Psoas muscle (tissue), 7 donors: ENCODE measurements at regions not wholly inside any gene's neighbourhood (a gene's known extent, or its start where the extent isn't known, plus 50 kb on each side); places are given as distances from the start of the nearest gene placed in this dataset.
"Not testable (repeated sequence)": the region's sequence is repeated elsewhere in the genome, so short reads cannot be mapped to it uniquely, and the experiment has no call there.

ENCODE experiments used
- ATAC-seq, 4 donors: fragments of 200-7000 bp; cut with Tn5 transposase; one replicate each; pipeline ENCODE4 v1.9.1; 2020; ENCODE audit warnings: moderate library complexity in 3 of 4, mild to moderate bottlenecking in 2 of 4
- DNase-seq, 2 donors: peaks; one replicate each; pipeline ENCODE4 v3.0.0-alpha.2; 2020
- H3K27ac ChIP-seq: fragments of 200-600 bp; one replicate; pipeline ENCODE4 v1.8.0; 2022
- H3K27me3 ChIP-seq, 3 donors: fragments of 200-600 bp in 1 of 3; one replicate each; pipeline versions ENCODE4 v1.6.1 to v1.8.0; 2013 to 2022; ENCODE audit warnings: low read length in 2 of 3, mild to moderate bottlenecking in 2 of 3, moderate library complexity in 1 of 3; ENCODE audit not compliant: insufficient read depth in 3 of 3
- H3K36me3 ChIP-seq, 2 donors: fragments of 200-600 bp in 1 of 2; one replicate each; pipeline versions ENCODE4 v1.6.1 to v1.8.0; 2013 to 2022; ENCODE audit warnings: low read depth in 1 of 2, mild to moderate bottlenecking in 1 of 2, moderate library complexity in 1 of 2; ENCODE audit not compliant: insufficient read depth in 1 of 2
- H3K4me1 ChIP-seq: fragments of 200-600 bp; one replicate; pipeline ENCODE4 v1.8.0; 2022
- H3K4me3 ChIP-seq: fragments of 200-600 bp; one replicate; pipeline ENCODE4 v1.8.0; 2022; ENCODE audit warnings: mild to moderate bottlenecking
- H3K9me3 ChIP-seq: fragments of 200-600 bp; one replicate; pipeline ENCODE4 v1.8.0; 2022
- CTCF ChIP-seq: fragments of 200-600 bp; IDR thresholded peaks from one replicate; pipeline ENCODE4 v1.8.0; 2022; ENCODE audit warnings: antibody characterized with exemption
- WGBS, 3 donors: extraction: QIAGEN DNeasy Blood & Tissue Kit; methylation state at CpG; one replicate each; pipeline versions ENCODE4 v1.1.6 to v1.1.7; 2013; 5-methylcytosine and 5-hydroxymethylcytosine counted together
- intact Hi-C, 2 donors: fragments of 100-400 bp; cut with DNase I; formaldehyde crosslinking; loops; one replicate each; pipeline versions ENCODE4 v1.11.0 to v1.14.2; 2022
- donor health status: healthy with polysubstance abuse.
- donor health status: DM: no; HTN: no; CAD: no; lungs with moderate emphysema.
- donor health status: Bipolar disorder and iron deficiency.
- donor health status: healthy.
- donor health status: DM: yes; HTN: yes; CAD: no.
- donor health status: DM: no; HTN: no; CAD: no.
- donor health status: DM: yes; HTN: yes; CAD: no.

- no peak for TF ChIP-seq CTCF
- Histone ChIP-seq H3K27ac (no peak overlapping the region), H3K9me3 (peaks cover 32% of the 10 kb centered on the region), H3K4me3 (no peak overlapping the region), H3K36me3 (no peaks in the 10 kb centered on the region), H3K4me1 (no peaks in the 10 kb centered on the region), H3K27me3 (no peaks in the 10 kb centered on the region)
- ATAC-seq (no peak), DNase-seq (no peak)
- intact Hi-C loops: no loop called here
- 62 to 73% (median 72%) methylated on average over 7 of the region's 7 CpGs for WGBS, 3 donors
Observed at GRCh38 chr2:67581751-67582150, 184.6 kb downstream of the ETAA1 start.

- Histone ChIP-seq H3K36me3 (no peaks in the 10 kb centered on the region), H3K27ac (no peak overlapping the region), H3K4me1 (no peaks in the 10 kb centered on the region), H3K4me3 (no peak overlapping the region), H3K9me3 (peaks cover 36% of the 10 kb centered on the region), H3K27me3 (no peaks in the 10 kb centered on the region)
- no peak for DNase-seq
- no peak for ATAC-seq
- intact Hi-C loops: no loop called here
- 97 to 98% (median 97%) methylated on average over 2 of the region's 2 CpGs for WGBS, 3 donors
- TF ChIP-seq CTCF: no peak
Observed at GRCh38 chr2:67583185-67583584, 186.1 kb downstream of the ETAA1 start.

- no peaks in the 10 kb centered on the region for H3K4me1 ChIP-seq
- H3K27me3 ChIP-seq: no peaks in the 10 kb centered on the region
- H3K4me3 ChIP-seq: no peak overlapping the region
- H3K27ac ChIP-seq: no peak overlapping the region
- DNase-seq (no peak), ATAC-seq (no peak)
- intact Hi-C loops: no loop called here
- TF ChIP-seq CTCF: no peak
- H3K36me3 ChIP-seq: no peaks in the 10 kb centered on the region
- peaks cover 36% of the 10 kb centered on the region for H3K9me3 ChIP-seq
Observed at GRCh38 chr2:67585400-67585799, 188.3 kb downstream of the ETAA1 start.

- intact Hi-C loops, DNase-seq, H3K36me3 ChIP-seq, H3K4me1 ChIP-seq, H3K27me3 ChIP-seq, H3K27ac ChIP-seq, H3K4me3 ChIP-seq, ATAC-seq: not testable (repeated sequence)
- peaks cover 23% of the 10 kb centered on the region for H3K9me3 ChIP-seq
- WGBS, 3 donors: 79 to 86% (median 84%) methylated on average over 6 of the region's 6 CpGs
Observed at GRCh38 chr2:67589121-67589520, 192.0 kb downstream of the ETAA1 start.

- H3K36me3 ChIP-seq, H3K4me1 ChIP-seq, H3K27ac ChIP-seq, intact Hi-C loops, H3K27me3 ChIP-seq, DNase-seq, ATAC-seq, H3K4me3 ChIP-seq: not testable (repeated sequence)
- H3K9me3 ChIP-seq: peaks cover 12% of the 10 kb centered on the region
Observed at GRCh38 chr2:67594522-67594921, 197.4 kb downstream of the ETAA1 start.

- Histone ChIP-seq H3K4me1 (no peaks in the 10 kb centered on the region), H3K9me3 (peaks cover 12% of the 10 kb centered on the region), H3K27ac (no peak overlapping the region), H3K36me3 (no peaks in the 10 kb centered on the region), H3K27me3 (no peaks in the 10 kb centered on the region), H3K4me3 (no peak overlapping the region)
- intact Hi-C loops: no loop called here
- no peak for DNase-seq
- no peak for ATAC-seq
- no peak for TF ChIP-seq CTCF
Observed at GRCh38 chr2:67596871-67597270, 199.7 kb downstream of the ETAA1 start.
